Mucosa of descending colon (tissue), 3 donors: ENCODE measurements at regions not wholly inside any gene's neighbourhood (a gene's known extent, or its start where the extent isn't known, plus 50 kb on each side); places are given as distances from the start of the nearest gene placed in this dataset.
A peak's percentile ranks its signal among the peaks of the same experiment; 100 is the strongest.

Experiments used
- ATAC-seq: fragments of 200-7000 bp; cut with Tn5 transposase; one replicate; pipeline ENCODE4 v1.9.1; 2020; ENCODE audit warnings: mild to moderate bottlenecking, moderate library complexity
- DNase-seq, 3 donors: peaks; one replicate each; pipeline ENCODE4 v3.0.0-alpha.2; 2020
- H3K36me3 ChIP-seq: fragments of 200-600 bp; one replicate; pipeline ENCODE4 v1.8.0; 2021; ENCODE audit warnings: low read depth, mild to moderate bottlenecking
- H3K4me1 ChIP-seq: fragments of 200-600 bp; one replicate; pipeline ENCODE4 v1.8.0; 2021; ENCODE audit warnings: low read depth, mild to moderate bottlenecking
- H3K4me3 ChIP-seq: fragments of 200-600 bp; one replicate; pipeline ENCODE4 v1.8.0; 2021; ENCODE audit warnings: mild to moderate bottlenecking
- H3K9me3 ChIP-seq: fragments of 200-600 bp; one replicate; pipeline ENCODE4 v1.8.0; 2021; ENCODE audit warnings: mild to moderate bottlenecking
- intact Hi-C, 2 donors: fragments of 100-400 bp; cut with DNase I in 1 of 2; cut with micrococcal nuclease in 1 of 2; formaldehyde crosslinking; loops; one replicate each; pipeline versions ENCODE4 v1.11.0 to v1.11.1; 2022; cut with DNase I, micrococcal nuclease
- TF ChIP-seq, protein P1 (sequence below): fragments of 200-600 bp; IDR thresholded peaks from one replicate; pipeline ENCODE4 v1.8.0; 2022; ENCODE audit warnings: antibody characterized with exemption, mild to moderate bottlenecking
- donor health status: DM: no; HTN: no; CAD: no; lungs with moderate emphysema.
- donor health status: DM: no; HTN: no; CAD: no.
- donor health status: DM: no; HTN: yes; CAD: no.

- peaks cover 9% of the 10 kb centered on the region for H3K4me1 ChIP-seq
- H3K36me3 ChIP-seq = no peaks in the 10 kb centered on the region
- ATAC-seq (peak; percentile 93), DNase-seq (peak; percentile 52 to 65 (median 57))
- TF ChIP-seq, protein P1, sequence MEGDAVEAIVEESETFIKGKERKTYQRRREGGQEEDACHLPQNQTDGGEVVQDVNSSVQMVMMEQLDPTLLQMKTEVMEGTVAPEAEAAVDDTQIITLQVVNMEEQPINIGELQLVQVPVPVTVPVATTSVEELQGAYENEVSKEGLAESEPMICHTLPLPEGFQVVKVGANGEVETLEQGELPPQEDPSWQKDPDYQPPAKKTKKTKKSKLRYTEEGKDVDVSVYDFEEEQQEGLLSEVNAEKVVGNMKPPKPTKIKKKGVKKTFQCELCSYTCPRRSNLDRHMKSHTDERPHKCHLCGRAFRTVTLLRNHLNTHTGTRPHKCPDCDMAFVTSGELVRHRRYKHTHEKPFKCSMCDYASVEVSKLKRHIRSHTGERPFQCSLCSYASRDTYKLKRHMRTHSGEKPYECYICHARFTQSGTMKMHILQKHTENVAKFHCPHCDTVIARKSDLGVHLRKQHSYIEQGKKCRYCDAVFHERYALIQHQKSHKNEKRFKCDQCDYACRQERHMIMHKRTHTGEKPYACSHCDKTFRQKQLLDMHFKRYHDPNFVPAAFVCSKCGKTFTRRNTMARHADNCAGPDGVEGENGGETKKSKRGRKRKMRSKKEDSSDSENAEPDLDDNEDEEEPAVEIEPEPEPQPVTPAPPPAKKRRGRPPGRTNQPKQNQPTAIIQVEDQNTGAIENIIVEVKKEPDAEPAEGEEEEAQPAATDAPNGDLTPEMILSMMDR = no peak
- no peak overlapping the region for H3K4me3 ChIP-seq
- H3K9me3 ChIP-seq = peaks cover 10% of the 10 kb centered on the region
- intact Hi-C loops = no loop called here
These were observed 235.7 kb downstream of the MYLK4 start for GRCh38 chr6:2514965-2515543.

GRCh38 chr6:2512802-2513201 is 237.9 kb downstream of the MYLK4 start:
- TF ChIP-seq, protein P1 = no peak
- Histone ChIP-seq H3K36me3 (no peaks in the 10 kb centered on the region), H3K9me3 (no peaks in the 10 kb centered on the region), H3K4me1 (peaks cover 9% of the 10 kb centered on the region), H3K4me3 (no peak overlapping the region)
- intact Hi-C loops = no loop called here
- no peak for ATAC-seq
- DNase-seq = no peak

DNA sequence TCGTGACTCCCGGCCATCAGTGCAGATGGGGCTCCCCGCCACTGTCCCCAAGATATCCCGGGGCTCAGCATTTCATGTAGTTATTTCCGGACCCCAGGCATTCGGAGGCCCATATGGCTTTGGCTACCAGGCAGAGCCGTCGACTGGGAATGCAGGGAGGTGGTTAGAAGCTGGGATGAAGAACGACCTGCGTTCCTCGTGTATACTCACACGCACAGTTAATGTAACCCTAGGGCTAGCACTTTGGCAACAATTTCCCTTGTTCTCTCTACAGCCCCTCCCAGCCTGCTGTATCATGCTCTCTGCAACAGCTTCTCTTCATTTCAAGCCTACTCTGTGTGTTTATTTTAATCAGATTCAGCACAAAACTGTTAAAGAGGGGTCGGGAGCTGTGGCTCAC is 240.4 kb downstream of the MYLK4 start:
- H3K36me3 ChIP-seq = no peaks in the 10 kb centered on the region
- ATAC-seq = no peak
- no peaks in the 10 kb centered on the region for H3K9me3 ChIP-seq
- H3K4me1 ChIP-seq = peaks cover 7% of the 10 kb centered on the region
- DNase-seq = no peak
- TF ChIP-seq, protein P1 = no peak
- H3K4me3 ChIP-seq = no peak overlapping the region
- intact Hi-C loops = no loop called here

- no peak overlapping the region for H3K4me3 ChIP-seq
- TF ChIP-seq, protein P1 = no peak
- H3K36me3 ChIP-seq = no peaks in the 10 kb centered on the region
- intact Hi-C loops = no loop called here
- no peaks in the 10 kb centered on the region for H3K9me3 ChIP-seq
- ATAC-seq (no peak), DNase-seq (no peak)
- H3K4me1 ChIP-seq = peaks cover 1% of the 10 kb centered on the region
These were observed 241.0 kb downstream of the MYLK4 start for GRCh38 chr6:2509711-2510110.

DNA sequence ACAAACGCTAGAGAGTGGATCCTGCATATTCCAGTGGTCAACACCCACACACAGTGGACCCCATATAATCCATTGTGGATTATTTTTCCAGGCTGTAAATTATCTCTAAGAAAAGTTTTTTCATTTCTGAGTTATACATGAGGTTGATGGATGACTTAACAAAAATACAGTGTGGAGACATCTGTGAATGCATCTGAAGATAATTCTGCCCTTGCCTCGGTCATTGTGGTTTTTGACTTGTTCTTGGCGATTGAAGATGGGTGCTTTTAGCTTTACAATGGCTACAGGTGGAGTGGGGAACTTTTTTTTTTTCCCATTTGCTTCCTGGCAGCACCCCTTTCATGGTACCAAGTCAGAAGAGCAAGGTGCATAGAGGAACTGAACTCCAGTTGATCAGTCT is 242.7 kb downstream of the MYLK4 start:
- intact Hi-C loops = no loop called here
- no peaks in the 10 kb centered on the region for H3K36me3 ChIP-seq
- no peaks in the 10 kb centered on the region for H3K4me1 ChIP-seq
- TF ChIP-seq, protein P1 = no peak
- H3K4me3 ChIP-seq = no peak overlapping the region
- ATAC-seq (no peak), DNase-seq (no peak)
- H3K9me3 ChIP-seq = no peaks in the 10 kb centered on the region

DNA sequence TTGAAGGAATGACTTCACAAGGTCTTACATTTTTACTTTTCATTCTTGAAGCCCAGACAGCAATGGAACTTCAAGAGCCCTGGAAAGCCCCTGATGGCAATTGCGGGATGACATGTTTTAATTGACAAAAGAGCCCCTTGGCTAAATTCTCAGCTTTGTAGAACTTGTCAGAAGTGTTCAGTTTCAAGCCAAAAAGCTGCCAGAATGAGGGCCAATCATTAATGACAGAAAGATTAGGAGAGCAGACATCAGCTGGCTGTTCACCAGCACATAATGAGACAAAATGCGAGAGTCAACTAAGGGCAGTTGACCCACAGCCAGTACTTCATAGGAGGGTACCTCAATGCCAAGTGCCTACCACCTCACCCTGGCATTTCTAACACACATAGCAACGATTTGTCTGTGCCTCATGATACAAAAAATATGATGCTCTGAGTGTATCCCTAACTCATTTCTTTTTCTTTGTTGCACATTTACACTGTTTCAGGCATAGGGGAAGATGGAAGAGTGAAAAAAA is 243.1 kb downstream of the MYLK4 start:
- no peaks in the 10 kb centered on the region for H3K36me3 ChIP-seq
- intact Hi-C loops = no loop called here
- TF ChIP-seq, protein P1 = no peak
- no peaks in the 10 kb centered on the region for H3K9me3 ChIP-seq
- H3K4me1 ChIP-seq = no peaks in the 10 kb centered on the region
- H3K4me3 ChIP-seq = no peak overlapping the region
- ATAC-seq = no peak
- DNase-seq = no peak
